Panc1 (cell line): ENCODE measurements at regions not wholly inside any gene's neighbourhood (a gene's known extent, or its start where the extent isn't known, plus 50 kb on each side); places are given as distances from the start of the nearest gene placed in this dataset.

Source experiments
- CTCF ChIP-seq: fragments of 450-650 bp; IDR thresholded peaks from 2 replicates; pipeline ENCODE4 v1.5.1; 2017; ENCODE audit warnings: mild to moderate bottlenecking
- POLR2AphosphoS5 ChIP-seq: IDR thresholded peaks from 2 replicates; pipeline ENCODE4 v1.6.1; 2012; ENCODE audit warnings: mild to moderate bottlenecking, low read depth, low read length, moderate library complexity
- SIN3A ChIP-seq: IDR thresholded peaks from 2 replicates; pipeline ENCODE4 v1.6.1; 2012; ENCODE audit warnings: low read depth, mild to moderate bottlenecking, low read length, moderate library complexity, borderline replicate concordance; ENCODE audit not compliant: insufficient read depth

- TF ChIP-seq CTCF, result no peak
- TF ChIP-seq SIN3A, result no peak
- no peak for TF ChIP-seq POLR2AphosphoS5
These were observed 377.8 kb upstream of the TNRC6C start for GRCh38 chr17:77580531-77581270.
